GM18870 (cell line): ENCODE measurements at regions not wholly inside any gene's neighbourhood (a gene's known extent, or its start where the extent isn't known, plus 50 kb on each side); places are given as distances from the start of the nearest gene placed in this dataset.

Source experiments
- ATAC-seq: cut with Tn5 transposase; IDR thresholded peaks from one replicate; pipeline ENCODE4 v1.9.1; 2021; ENCODE audit warnings: moderate library complexity; ENCODE audit not compliant: unreplicated experiment

- ATAC-seq, result no peak
Measured at GRCh38 chr13:99620806-99621205, 119.5 kb downstream of the TM9SF2 start.

- ATAC-seq, result no peak
Measured at GRCh38 chr13:99619207-99619606, 117.9 kb downstream of the TM9SF2 start.

DNA sequence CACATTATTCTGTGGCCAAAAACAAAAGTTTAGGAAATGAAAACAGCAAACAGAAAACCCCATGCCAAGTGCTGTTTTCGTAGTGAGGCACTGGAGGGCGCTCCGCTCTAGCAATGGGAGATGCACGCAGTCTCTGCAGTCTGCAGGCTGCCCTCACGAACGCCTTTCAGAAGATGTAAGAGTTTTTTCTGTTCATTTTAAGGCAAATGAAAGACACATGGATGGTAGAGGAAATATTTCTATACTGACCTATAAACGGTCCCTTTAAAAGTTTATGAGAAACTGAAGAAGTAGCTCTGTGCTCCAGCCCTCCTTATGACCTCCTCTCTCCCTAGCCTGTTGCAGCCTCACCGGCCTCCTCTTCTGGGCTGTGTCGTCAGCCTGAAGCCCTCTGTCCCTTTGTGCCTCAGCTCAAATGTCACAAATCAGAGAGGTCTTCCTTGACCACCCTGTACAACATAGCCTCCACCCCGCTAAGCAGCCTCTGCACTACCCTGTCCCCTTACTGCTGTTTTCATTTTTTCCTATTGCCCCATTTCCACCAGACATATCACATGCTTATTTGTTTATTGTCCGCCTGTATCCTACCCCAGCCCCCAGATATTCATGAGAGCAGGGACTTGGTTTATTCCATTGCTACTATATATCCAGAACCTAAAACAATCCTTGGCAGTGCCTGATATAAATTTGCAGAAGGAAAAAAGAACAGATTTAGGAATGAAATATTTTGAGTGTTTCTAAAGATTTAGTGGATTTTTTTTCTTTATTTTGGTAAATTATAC lies 116.4 kb downstream of the TM9SF2 start:
- ATAC-seq, result no peak

DNA sequence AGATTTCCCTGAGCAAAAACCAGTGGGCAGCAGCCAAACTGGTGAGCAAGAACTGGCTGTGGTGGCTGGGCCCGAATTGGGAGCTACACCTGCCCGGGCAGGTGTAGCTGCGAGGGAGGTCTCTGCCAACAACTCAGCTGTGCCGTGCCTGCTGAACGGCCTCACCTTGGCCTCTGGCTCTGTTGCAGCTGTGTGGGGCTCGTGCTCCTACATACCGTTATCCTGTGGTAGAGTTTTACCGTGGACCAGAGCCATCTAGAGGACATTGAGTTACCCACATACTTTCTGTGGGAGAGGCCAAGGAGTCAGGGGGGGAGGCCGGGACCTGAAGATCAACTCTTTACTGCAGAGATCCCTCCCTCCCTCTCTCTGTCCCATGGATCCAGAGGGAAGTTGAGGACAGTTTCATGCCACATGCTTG lies 113.2 kb downstream of the TM9SF2 start:
- peak; percentile 70 for ATAC-seq
